Choroid plexus epithelial cell (primary cell): ENCODE measurements at regions not wholly inside any gene's neighbourhood (a gene's known extent, or its start where the extent isn't known, plus 50 kb on each side); places are given as distances from the start of the nearest gene placed in this dataset.
A peak's percentile ranks its signal among the peaks of the same experiment; 100 is the strongest.

Experiments used
- DNase-seq: peaks from one replicate; pipeline ENCODE4 v3.0.0-alpha.2; 2010; ENCODE audit warnings: low read depth
- H3K4me3 ChIP-seq: 2 replicates; pipeline ENCODE4 v1.5.1; 2011; ENCODE audit warnings: low read depth, mild to moderate bottlenecking, control low read depth, low read length, moderate library complexity
- TF ChIP-seq, protein P1 (sequence below): conservative IDR thresholded peaks from 2 replicates; pipeline ENCODE4 v1.5.1; 2011; ENCODE audit warnings: low read depth, mild to moderate bottlenecking, control low read depth, inconsistent platforms, low read length, moderate library complexity

DNA sequence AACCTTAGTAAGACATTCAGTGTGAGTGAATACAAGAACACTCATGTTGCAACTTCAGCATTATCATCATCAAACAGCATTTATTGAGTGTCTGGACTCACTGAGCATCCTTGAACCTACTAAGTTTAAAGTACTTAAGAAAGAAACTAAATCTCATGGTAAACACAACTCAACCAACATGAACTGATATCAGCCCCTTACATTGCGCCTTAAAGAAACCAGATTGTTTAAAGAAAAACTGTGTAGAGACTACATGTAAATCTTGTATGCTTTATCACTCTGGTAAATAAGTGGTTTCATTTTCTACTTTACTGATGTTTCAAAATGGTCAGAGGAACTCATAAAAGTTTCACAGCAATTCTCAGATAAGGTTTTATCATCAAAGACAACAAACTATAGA, 157.5 kb upstream of the FERD3L start:
- DNase-seq, result no peak
- TF ChIP-seq, protein P1, sequence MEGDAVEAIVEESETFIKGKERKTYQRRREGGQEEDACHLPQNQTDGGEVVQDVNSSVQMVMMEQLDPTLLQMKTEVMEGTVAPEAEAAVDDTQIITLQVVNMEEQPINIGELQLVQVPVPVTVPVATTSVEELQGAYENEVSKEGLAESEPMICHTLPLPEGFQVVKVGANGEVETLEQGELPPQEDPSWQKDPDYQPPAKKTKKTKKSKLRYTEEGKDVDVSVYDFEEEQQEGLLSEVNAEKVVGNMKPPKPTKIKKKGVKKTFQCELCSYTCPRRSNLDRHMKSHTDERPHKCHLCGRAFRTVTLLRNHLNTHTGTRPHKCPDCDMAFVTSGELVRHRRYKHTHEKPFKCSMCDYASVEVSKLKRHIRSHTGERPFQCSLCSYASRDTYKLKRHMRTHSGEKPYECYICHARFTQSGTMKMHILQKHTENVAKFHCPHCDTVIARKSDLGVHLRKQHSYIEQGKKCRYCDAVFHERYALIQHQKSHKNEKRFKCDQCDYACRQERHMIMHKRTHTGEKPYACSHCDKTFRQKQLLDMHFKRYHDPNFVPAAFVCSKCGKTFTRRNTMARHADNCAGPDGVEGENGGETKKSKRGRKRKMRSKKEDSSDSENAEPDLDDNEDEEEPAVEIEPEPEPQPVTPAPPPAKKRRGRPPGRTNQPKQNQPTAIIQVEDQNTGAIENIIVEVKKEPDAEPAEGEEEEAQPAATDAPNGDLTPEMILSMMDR, result no peak
- H3K4me3 ChIP-seq, result no peak overlapping the region

DNA sequence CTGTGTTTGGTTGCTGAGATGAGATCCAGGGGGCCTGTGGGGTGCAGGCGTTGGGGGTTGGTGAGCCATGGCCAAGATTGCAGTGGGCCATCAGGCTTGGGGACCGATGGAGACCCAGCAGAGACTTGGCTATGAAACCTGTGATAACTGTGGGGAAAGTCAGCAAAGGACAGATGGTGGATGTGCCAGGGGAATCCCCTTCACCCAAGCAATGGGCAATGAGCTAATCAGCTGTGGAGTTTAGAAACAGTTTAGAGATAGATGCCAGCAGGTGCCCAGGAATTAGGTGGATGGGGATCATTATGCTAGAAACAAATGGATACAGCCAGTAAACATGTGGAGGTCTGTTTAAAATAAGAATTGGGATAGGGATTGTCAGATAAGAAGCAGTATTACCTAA, 151.4 kb upstream of the FERD3L start:
- no peak overlapping the region for H3K4me3 ChIP-seq
- TF ChIP-seq, protein P1, result no peak
- no peak for DNase-seq

DNA sequence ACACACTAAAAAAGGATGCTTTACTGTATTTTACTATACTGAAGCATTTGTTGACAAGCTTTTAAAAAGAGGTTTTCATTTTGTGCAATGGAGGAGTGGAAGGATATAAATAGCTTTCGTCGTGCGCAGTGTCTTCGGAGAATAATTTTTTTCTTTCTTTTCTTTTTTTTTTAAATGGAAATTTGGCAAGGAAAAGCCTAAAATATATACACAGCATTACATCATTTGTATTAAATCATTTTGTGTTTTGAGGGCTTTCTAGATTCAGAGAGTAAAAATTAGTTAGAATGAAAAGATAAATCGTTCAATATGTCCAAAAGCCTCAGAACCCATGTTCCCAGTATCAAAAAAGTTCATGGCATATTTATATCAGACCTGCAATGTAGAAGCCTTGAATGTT, 150.2 kb upstream of the FERD3L start:
- no peak overlapping the region for H3K4me3 ChIP-seq
- TF ChIP-seq, protein P1, result no peak
- no peak for DNase-seq

DNA sequence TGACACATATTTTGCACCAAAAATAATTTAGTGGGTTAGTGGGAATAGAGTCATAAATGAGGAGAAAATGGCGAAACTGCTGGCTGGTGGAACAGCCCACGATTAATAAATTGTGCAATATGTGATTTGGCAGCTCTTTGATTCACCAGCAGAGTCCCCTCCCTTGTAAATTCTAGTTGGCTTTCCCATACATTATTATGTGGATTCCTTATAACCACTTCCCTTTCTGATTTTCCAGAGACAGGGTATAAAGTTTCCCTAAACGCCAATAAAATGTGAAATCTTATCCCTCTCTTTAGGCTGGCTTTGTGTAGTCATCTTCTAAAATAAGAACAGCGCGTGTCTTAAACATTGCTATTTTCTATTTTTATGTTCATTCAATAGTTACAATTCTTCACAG, 149.4 kb upstream of the FERD3L start:
- TF ChIP-seq, protein P1, result no peak
- H3K4me3 ChIP-seq, result no peak overlapping the region
- DNase-seq, result no peak

DNA sequence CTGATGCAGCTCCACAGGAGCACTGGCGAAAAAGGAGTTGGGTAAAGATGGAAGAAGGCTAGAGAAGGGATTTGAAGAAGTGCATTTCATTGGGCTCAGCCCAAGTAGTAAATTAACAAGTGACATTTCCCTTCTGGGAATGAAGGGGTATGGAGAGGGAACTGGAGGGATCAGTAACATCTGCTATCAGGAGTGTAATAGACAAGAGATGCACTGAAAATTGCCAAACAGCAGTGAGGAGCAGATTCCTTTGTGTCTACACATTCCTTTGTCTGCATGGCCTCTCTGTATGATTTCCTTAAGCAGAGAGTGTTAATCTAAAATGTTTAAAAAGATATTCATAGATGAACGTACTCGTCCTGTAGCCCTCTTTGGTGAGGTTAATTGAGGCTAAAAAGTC, 148.2 kb upstream of the FERD3L start:
- DNase-seq, result peak; percentile 40
- TF ChIP-seq, protein P1, result no peak
- no peak overlapping the region for H3K4me3 ChIP-seq

DNA sequence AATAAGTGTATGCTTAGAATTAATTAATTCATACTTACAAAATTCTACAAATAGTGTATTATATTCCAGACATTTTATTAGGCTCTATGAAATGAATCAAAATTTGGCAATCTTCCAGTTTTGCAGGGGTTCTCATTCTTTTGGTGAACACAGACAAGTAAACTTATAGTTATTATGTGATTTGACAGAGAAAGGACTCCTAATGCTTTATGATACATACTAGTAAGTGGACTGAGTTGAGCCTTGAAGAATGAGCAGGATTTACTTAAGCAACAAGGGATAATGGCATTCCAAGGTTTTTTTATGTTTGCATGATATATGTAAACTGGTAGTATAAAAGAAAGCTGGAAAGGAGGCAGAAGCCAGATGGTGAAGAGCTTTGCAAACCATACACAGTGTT, 145.7 kb upstream of the FERD3L start:
- H3K4me3 ChIP-seq, result no peak overlapping the region
- peak; percentile 11 for DNase-seq
- TF ChIP-seq, protein P1, result no peak

DNA sequence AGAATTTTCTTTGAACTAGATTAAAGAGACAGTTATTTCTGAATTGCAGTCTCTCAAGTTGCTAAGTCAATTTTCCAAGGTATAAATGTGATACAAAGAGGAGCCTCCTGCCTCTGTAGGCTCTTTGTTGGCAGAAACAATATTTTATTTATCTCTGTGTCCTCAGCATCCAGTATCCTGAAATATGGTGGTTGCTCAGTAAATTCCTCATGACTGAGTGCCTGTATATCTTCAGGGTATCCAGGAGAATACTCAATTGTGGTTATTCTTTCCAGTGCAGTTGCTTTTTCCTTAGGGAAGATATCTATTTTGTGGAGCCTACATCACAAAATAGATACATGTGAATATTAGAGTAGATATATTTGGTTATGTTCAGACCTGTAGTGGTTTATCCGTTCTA, 144.8 kb upstream of the FERD3L start:
- H3K4me3 ChIP-seq, result no peak overlapping the region
- TF ChIP-seq, protein P1, result no peak
- no peak for DNase-seq
